GM19023 (cell line): ENCODE measurements at regions not wholly inside any gene's neighbourhood (a gene's known extent, or its start where the extent isn't known, plus 50 kb on each side); places are given as distances from the start of the nearest gene placed in this dataset.

Experiments
- ATAC-seq: cut with Tn5 transposase; IDR thresholded peaks from one replicate; pipeline ENCODE4 v1.9.1; 2021; ENCODE audit warnings: mild to moderate bottlenecking, moderate library complexity; ENCODE audit not compliant: unreplicated experiment

GRCh38 chr16:73764321-73764720 is 532.3 kb upstream of the PSMD7 start:
- no peak for ATAC-seq

- ATAC-seq: no peak
These were observed 540.1 kb upstream of the PSMD7 start for GRCh38 chr16:73756289-73757178.

- no peak for ATAC-seq
These were observed 542.7 kb upstream of the PSMD7 start for GRCh38 chr16:73753931-73754330.

GRCh38 chr16:73750639-73751038 is 546.0 kb upstream of the PSMD7 start:
- ATAC-seq: no peak

GRCh38 chr16:73747328-73747727 is 549.3 kb upstream of the PSMD7 start:
- ATAC-seq: no peak

- no peak for ATAC-seq
These were observed 550.1 kb upstream of the PSMD7 start for GRCh38 chr16:73746554-73746953.

GRCh38 chr16:73743665-73744496 is 552.7 kb upstream of the PSMD7 start:
- ATAC-seq: no peak

- no peak for ATAC-seq
These were observed 557.4 kb upstream of the PSMD7 start for GRCh38 chr16:73739049-73739769.

- no peak for ATAC-seq
These were observed 558.3 kb upstream of the PSMD7 start for GRCh38 chr16:73738266-73738665.

GRCh38 chr16:73737637-73738036 is 559.0 kb upstream of the PSMD7 start:
- ATAC-seq: no peak

- ATAC-seq: no peak
These were observed 560.7 kb upstream of the PSMD7 start for GRCh38 chr16:73735954-73736353.

- no peak for ATAC-seq
These were observed 561.6 kb upstream of the PSMD7 start for GRCh38 chr16:73735018-73735417.

- no peak for ATAC-seq
These were observed 563.9 kb upstream of the PSMD7 start for GRCh38 chr16:73732681-73733080.

GRCh38 chr16:73732143-73732542 is 564.5 kb upstream of the PSMD7 start:
- no peak for ATAC-seq

- no peak for ATAC-seq
These were observed 566.0 kb upstream of the PSMD7 start for GRCh38 chr16:73730481-73731090.

- ATAC-seq: no peak
These were observed 571.5 kb upstream of the PSMD7 start for GRCh38 chr16:73725156-73725555.

- no peak for ATAC-seq
These were observed 572.1 kb upstream of the PSMD7 start for GRCh38 chr16:73724503-73724902.

- no peak for ATAC-seq
These were observed 579.2 kb upstream of the PSMD7 start for GRCh38 chr16:73717266-73717974.

- ATAC-seq: no peak
These were observed 581.6 kb upstream of the PSMD7 start for GRCh38 chr16:73714976-73715375.

- ATAC-seq: no peak
These were observed 582.7 kb upstream of the PSMD7 start for GRCh38 chr16:73713778-73714495.
